Astrocyte of the spinal cord (primary cell): ENCODE measurements at regions not wholly inside any gene's neighbourhood (a gene's known extent, or its start where the extent isn't known, plus 50 kb on each side); places are given as distances from the start of the nearest gene placed in this dataset.
"Not testable (repeated sequence)": the region's sequence is repeated elsewhere in the genome, so short reads cannot be mapped to it uniquely, and the experiment has no call there.

Source experiments
- DNase-seq: peaks from one replicate; pipeline ENCODE4 v3.0.0; 2011; ENCODE audit warnings: low read depth, low spot score
- H3K4me3 ChIP-seq: 2 replicates; pipeline ENCODE4 v1.5.1; 2011; ENCODE audit warnings: low read depth, mild to moderate bottlenecking, low read length, moderate library complexity
- CTCF ChIP-seq: IDR thresholded peaks from 2 replicates; pipeline ENCODE4 v1.5.1; 2012; ENCODE audit warnings: low read depth, mild to moderate bottlenecking, low read length, inconsistent platforms
- in situ Hi-C: cut with HindIII; loops from 2 replicates; pipeline ENCODE4 v1.10.0; 2017; ENCODE audit warnings: low sequenced_read_pairs

DNA sequence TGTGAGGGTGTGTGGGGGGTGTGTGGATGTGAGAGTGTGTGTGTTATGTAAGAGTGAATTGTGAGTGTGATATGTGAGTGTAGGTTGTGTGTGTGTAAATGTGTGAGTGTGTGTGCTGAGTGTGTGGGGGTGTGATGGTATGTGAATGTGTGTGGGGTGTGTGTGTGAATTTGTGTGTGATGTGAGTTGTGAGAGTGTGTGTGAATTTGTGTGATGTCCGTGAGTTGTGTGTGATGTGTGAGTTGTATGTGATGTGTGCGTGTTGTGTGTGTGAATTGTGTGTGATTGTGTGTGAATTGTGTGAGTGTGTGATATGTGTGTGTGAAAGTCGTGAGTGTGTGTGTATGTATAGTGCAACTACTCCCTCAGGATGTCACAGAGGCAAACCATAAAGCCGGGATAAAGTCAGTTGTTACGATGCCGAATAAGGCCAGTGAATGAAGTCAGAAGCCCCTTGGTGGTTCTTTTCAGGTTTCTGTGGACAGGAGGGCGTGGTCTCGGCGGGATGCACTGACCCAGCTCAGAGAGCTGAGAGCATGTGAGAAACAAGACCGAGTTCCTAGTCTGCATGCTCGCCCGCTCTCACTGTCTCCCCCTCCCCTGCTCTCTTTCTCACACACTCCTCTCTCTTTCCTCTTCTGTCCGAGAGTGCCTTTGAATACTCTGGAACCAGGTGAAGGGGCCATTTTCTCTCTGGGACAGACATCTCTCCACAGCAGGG is 71.8 kb upstream of the MAX start:
- in situ Hi-C loops = no loop called here
- peak; percentile 17 for DNase-seq
- no peak overlapping the region for H3K4me3 ChIP-seq
- TF ChIP-seq CTCF = no peak

GRCh38 chr14:65174783-65175182 is 72.5 kb upstream of the MAX start:
- no peak overlapping the region for H3K4me3 ChIP-seq
- in situ Hi-C loops = no loop called here
- TF ChIP-seq CTCF = no peak
- no peak for DNase-seq

DNA sequence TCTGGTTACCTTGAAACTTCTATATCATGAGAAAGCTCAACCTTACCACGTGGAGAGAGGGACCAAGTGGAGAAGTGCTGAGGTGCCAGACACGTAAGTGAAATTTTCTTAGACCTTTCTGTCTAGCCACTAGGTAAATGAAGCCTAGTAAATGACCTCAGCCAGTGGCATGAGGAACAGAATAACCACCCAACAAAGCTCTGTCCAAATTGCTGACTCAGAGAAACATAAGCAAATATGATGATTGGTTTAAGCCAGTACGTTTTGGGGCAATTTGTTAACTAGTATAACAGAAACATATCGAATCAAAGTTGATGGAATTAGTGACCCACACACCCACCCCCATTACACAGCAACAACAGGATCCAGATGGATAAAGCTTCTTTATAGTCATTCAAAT is 75.2 kb upstream of the MAX start:
- in situ Hi-C loops = no loop called here
- TF ChIP-seq CTCF = no peak
- H3K4me3 ChIP-seq = no peak overlapping the region
- no peak for DNase-seq

GRCh38 chr14:65179231-65179630 is 76.9 kb upstream of the MAX start:
- DNase-seq, H3K4me3 ChIP-seq, in situ Hi-C loops: not testable (repeated sequence)

GRCh38 chr14:65179918-65180724 is 77.8 kb upstream of the MAX start:
- in situ Hi-C loops = no loop called here
- no peak for TF ChIP-seq CTCF
- no peak overlapping the region for H3K4me3 ChIP-seq
- peak; percentile 76 for DNase-seq

- DNase-seq = no peak
- TF ChIP-seq CTCF = no peak
- in situ Hi-C loops = no loop called here
- H3K4me3 ChIP-seq = no peak overlapping the region
Measured at GRCh38 chr14:65180725-65181025, 78.4 kb upstream of the MAX start.

DNA sequence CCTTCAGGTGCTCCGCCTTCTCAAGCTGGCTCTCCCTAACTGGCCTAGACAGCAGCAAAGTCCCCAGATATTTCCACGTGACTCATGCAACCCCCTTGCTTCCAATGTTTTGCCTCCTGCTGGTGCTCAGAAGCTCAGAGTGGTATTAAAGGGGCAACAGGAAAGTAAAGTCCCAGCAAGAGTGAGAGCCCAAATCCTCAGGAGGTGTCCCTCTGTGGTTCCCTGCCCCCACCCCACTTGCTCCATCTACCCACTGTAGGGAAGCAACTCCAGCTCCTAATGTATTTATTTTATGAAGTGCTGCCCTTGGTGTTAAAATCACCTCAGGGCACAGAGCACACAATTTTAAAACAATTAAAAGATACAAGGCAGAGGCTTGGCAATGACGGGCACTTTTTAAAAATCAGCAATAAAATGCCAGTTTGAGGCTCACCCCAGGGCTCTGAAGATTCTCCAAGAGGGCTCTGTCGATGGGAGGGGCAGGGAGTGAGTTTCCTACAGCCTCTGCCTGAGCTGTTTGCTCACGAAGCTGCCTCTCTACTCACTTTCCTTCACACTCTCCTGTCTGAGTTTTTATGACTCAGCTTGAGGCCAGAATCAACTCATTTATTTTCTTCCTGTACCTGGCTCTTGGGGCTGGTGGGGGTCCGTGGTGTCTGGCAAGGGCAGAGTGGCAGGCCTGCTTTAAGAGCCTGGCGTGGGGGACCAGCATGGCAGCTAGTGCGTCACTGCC is 81.9 kb upstream of the MAX start:
- in situ Hi-C loops = no loop called here
- DNase-seq = peak; percentile 50
- TF ChIP-seq CTCF = no peak

More for the DNA sequence above, 81.9 kb upstream of the MAX start:
- no peak overlapping the region for H3K4me3 ChIP-seq
